HepG2 (cell line): ENCODE measurements at regions not wholly inside any gene's neighbourhood (a gene's known extent, or its start where the extent isn't known, plus 50 kb on each side); places are given as distances from the start of the nearest gene placed in this dataset.

Source experiments
- ATAC-seq: fragments of 200-7000 bp; cut with Tn5 transposase; 3 replicates; pipeline ENCODE4 v1.9.1; 2020; ENCODE audit warnings: mild to moderate bottlenecking, moderate library complexity
- BruUV-seq: library from RNA; stranded (reverse); fragments of 400-500 nt; replicated peaks from 2 replicates; lab custom pipeline; 2021; lab: Mats Ljungman, UMichigan
- CTCF ChIA-PET: fragments of 300-600 bp; formaldehyde crosslinking; extraction: SDS; loops from one replicate; lab custom pipeline; 2021; ENCODE audit warnings: low total read pairs, inconsistent platforms, low intra/inter-chr PET ratio; lab: Yijun Ruan, JAX
- POLR2A ChIA-PET: fragments of 350-600 bp; sonication (Branson Sonifier 250); formaldehyde crosslinking; loops from one replicate; lab custom pipeline; 2020; ENCODE audit warnings: antibody characterized with exemption, inconsistent platforms; lab: Yijun Ruan, JAX
- DNase-seq: peaks from one replicate; pipeline ENCODE4 v3.0.0-alpha.2; 2015; ENCODE audit warnings: low spot score
- FAIRE-seq: peaks from 3 replicates; lab custom pipeline; 2011; peaks lifted over from hg19 to GRCh38; lab: Jason Lieb, UNC
- H2AFZ ChIP-seq: one replicate; pipeline ENCODE4 v1.6.1; 2011; ENCODE audit warnings: low read length, inconsistent platforms
- H3K27ac ChIP-seq: fragments of 300-600 bp; 3 replicates; pipeline ENCODE4 v1.8.0; 2011; ENCODE audit warnings: mixed run types, mild to moderate bottlenecking, mixed read lengths, low read length, inconsistent platforms; ENCODE audit not compliant: insufficient read depth; ENCODE audit errors: extremely low read length
- H3K27me3 ChIP-seq, 2 experiments: fragments of 200-600 bp in 1 of 2; 2 replicates in 1 of 2; 3 replicates in 1 of 2; pipeline versions ENCODE4 v1.6.0 to v1.8.0; 2011; ENCODE audit warnings: low read length in 2 of 2, mild to moderate bottlenecking in 2 of 2, moderate library complexity in 2 of 2, inconsistent platforms in 1 of 2; ENCODE audit not compliant: insufficient read depth in 2 of 2, control insufficient read depth in 1 of 2
- H3K36me3 ChIP-seq, 2 experiments: fragments of 200-600 bp in 1 of 2; replicated peaks in 1 of 2; 2 replicates in 1 of 2; 3 replicates in 1 of 2; pipeline versions ENCODE4 v1.5.1 to v1.8.0; 2011; ENCODE audit warnings: low read length in 2 of 2, inconsistent platforms in 1 of 2; ENCODE audit not compliant: insufficient read depth in 2 of 2, control insufficient read depth in 1 of 2
- H3K4me1 ChIP-seq: 2 replicates; pipeline ENCODE4 v1.5.1; 2012; ENCODE audit warnings: low read length, inconsistent platforms; ENCODE audit not compliant: insufficient read depth
- H3K4me2 ChIP-seq: 2 replicates; pipeline ENCODE4 v1.6.0; 2011; ENCODE audit warnings: low read depth, low read length, inconsistent platforms
- H3K4me3 ChIP-seq, 3 experiments: fragments of 200-600 bp in 1 of 3; sonication (generic), shearing (Covaris generic) in 1 of 3; replicated peaks in 1 of 3; 2 replicates each; pipeline ENCODE4 v1.5.1; 2011 to 2016; ENCODE audit warnings: low read length in 3 of 3, inconsistent platforms in 2 of 3, low read depth in 2 of 3, mild to moderate bottlenecking in 2 of 3, control low read depth in 1 of 3, mixed read lengths in 1 of 3; ENCODE audit not compliant: insufficient read depth in 1 of 3
- H3K79me2 ChIP-seq: one replicate; pipeline ENCODE4 v1.6.1; 2011; ENCODE audit warnings: low read length, inconsistent platforms; ENCODE audit not compliant: insufficient read depth
- H3K9ac ChIP-seq: 2 replicates; pipeline ENCODE4 v1.6.0; 2011; ENCODE audit warnings: mild to moderate bottlenecking, low read depth, low read length, inconsistent platforms; ENCODE audit not compliant: insufficient read depth
- H3K9me3 ChIP-seq: 2 replicates; pipeline ENCODE4 v1.5.1; 2012; ENCODE audit warnings: mild to moderate bottlenecking, low read length
- H4K20me1 ChIP-seq: 2 replicates; pipeline ENCODE4 v1.6.0; 2011; ENCODE audit warnings: inconsistent platforms, mild to moderate bottlenecking, low read length, moderate library complexity; ENCODE audit not compliant: insufficient read depth
- CBFB ChIP-seq: sonication (generic); formaldehyde crosslinking; IDR thresholded peaks from 2 replicates; pipeline ENCODE4 v1.4.0; 2020; ENCODE audit warnings: missing genetic modification reagents
- GABPA ChIP-seq, 2 experiments: IDR thresholded peaks; 2 replicates each; pipeline ENCODE4 v1.6.1; 2011 to 2016; ENCODE audit warnings: low read depth in 2 of 2, low read length in 1 of 2, missing biosample characterization in 1 of 2, missing genetic modification characterization in 1 of 2
- HNRNPLL ChIP-seq: fragments of 200-400 bp; formaldehyde crosslinking; IDR thresholded peaks from 2 replicates; pipeline ENCODE4 v1.6.1; 2017; ENCODE audit warnings: mild to moderate bottlenecking, low read depth, low read length; ENCODE audit not compliant: poor library complexity, severe bottlenecking
- MXD1 ChIP-seq: sonication (generic); formaldehyde crosslinking; IDR thresholded peaks from 2 replicates; pipeline ENCODE4 v1.4.0; 2020; ENCODE audit warnings: mild to moderate bottlenecking, missing genetic modification reagents
- NFE2L1 ChIP-seq: sonication (generic); formaldehyde crosslinking; IDR thresholded peaks from 2 replicates; pipeline ENCODE4 v1.4.0; 2020; ENCODE audit warnings: missing genetic modification reagents, mild to moderate bottlenecking, borderline replicate concordance
- NR3C1 ChIP-seq: sonication (generic); formaldehyde crosslinking; IDR thresholded peaks from 2 replicates; pipeline ENCODE4 v1.4.0; 2020; ENCODE audit warnings: missing genetic modification reagents
- RXRB ChIP-seq: IDR thresholded peaks from 2 replicates; pipeline ENCODE4 v1.6.1; 2016; ENCODE audit warnings: borderline replicate concordance, missing genetic modification reagents, missing compliant biosample characterization
- SALL2 ChIP-seq: sonication (generic); formaldehyde crosslinking; IDR thresholded peaks from 2 replicates; pipeline ENCODE4 v1.8.1; 2023; ENCODE audit warnings: mild to moderate bottlenecking, missing genetic modification reagents, inconsistent platforms
- SMYD3 ChIP-seq: sonication (generic); formaldehyde crosslinking; IDR thresholded peaks from 2 replicates; pipeline ENCODE4 v1.8.1; 2023; ENCODE audit warnings: mild to moderate bottlenecking, missing genetic modification reagents
- TCF12 ChIP-seq, 2 experiments: fragments of 450-650 bp in 1 of 2; sonication (generic) in 1 of 2; formaldehyde crosslinking in 1 of 2; IDR thresholded peaks; 2 replicates each; pipeline versions ENCODE4 v1.6.1 to v1.8.0; 2017 to 2022; ENCODE audit warnings: antibody characterized with exemption in 1 of 2, mild to moderate bottlenecking in 1 of 2, missing genetic modification reagents in 1 of 2, moderate library complexity in 1 of 2
- ZSCAN9 ChIP-seq: IDR thresholded peaks from 2 replicates; pipeline ENCODE4 v1.6.1; 2016; ENCODE audit warnings: borderline replicate concordance
- WGBS: methylation state at CpG from one replicate; pipeline ENCODE4 v1.1.6; 2017; ENCODE audit warnings: low lambda C conversion rate; 5-methylcytosine and 5-hydroxymethylcytosine counted together
- in situ Hi-C: cut with HindIII; loops from 2 replicates; pipeline ENCODE4 v1.10.0; 2017; ENCODE audit warnings: low pct_unique_long_range_greater_than_20kb; ENCODE audit not compliant: extremely low pct_ligation_motif_present
- intact Hi-C: fragments of 100-400 bp; cut with micrococcal nuclease; formaldehyde crosslinking; loops from one replicate; pipeline ENCODE4 v1.10.0; 2022; ENCODE audit not compliant: unreplicated experiment
- TF ChIP-seq, protein P1 (sequence below): sonication (generic); formaldehyde crosslinking; IDR thresholded peaks from 2 replicates; pipeline ENCODE4 v1.4.0; 2020; ENCODE audit warnings: mild to moderate bottlenecking, missing genetic modification reagents
- TF ChIP-seq, protein P2 (sequence below): sonication (generic); formaldehyde crosslinking; IDR thresholded peaks from 2 replicates; pipeline ENCODE4 v1.8.0; 2022; ENCODE audit warnings: mild to moderate bottlenecking, missing genetic modification reagents; ENCODE audit not compliant: insufficient replicate concordance

- no CpG with 5 or more reads among the region's 4 CpGs for WGBS
- 0 out of 2 replicates have a peak, but pooled peaks cover 6% of the 10 kb centered on the region for H3K4me1 ChIP-seq
- no peaks in the 10 kb centered on the region for H4K20me1 ChIP-seq
- peaks cover 8% of the 10 kb centered on the region; the same call in 1 of the 2 replicates for H3K9me3 ChIP-seq
- no peak overlapping the region for H3K9ac ChIP-seq
- H3K4me3 ChIP-seq, result no peak overlapping the region
- no peak overlapping the region for H3K27ac ChIP-seq
- ChIA-PET POLR2A (no interaction called here), CTCF (no interaction called here)
- DNase-seq, result no peak
- no peak for TF ChIP-seq TCF12 (IDR thresholded peaks at IDR 0.05)
- TF ChIP-seq TCF12 (CRISPR knock-in tag; IDR thresholded peaks at IDR 0.05), result no peak
- no peak for TF ChIP-seq SALL2 (CRISPR knock-in tag)
- no peak for TF ChIP-seq CBFB (CRISPR knock-in tag)
- TF ChIP-seq SMYD3 (CRISPR knock-in tag), result no peak
- TF ChIP-seq HNRNPLL, result no peak
- no peak for TF ChIP-seq GABPA (IDR thresholded peaks at IDR 0.05; ENCODE audit: low read depth, low read length)
- TF ChIP-seq GABPA (CRISPR knock-in tag; IDR thresholded peaks at IDR 0.05; ENCODE audit: low read depth), result no peak
- TF ChIP-seq MXD1 (CRISPR knock-in tag), result no peak
- no peak for TF ChIP-seq ZSCAN9 (CRISPR knock-in tag)
- TF ChIP-seq, protein P1, sequence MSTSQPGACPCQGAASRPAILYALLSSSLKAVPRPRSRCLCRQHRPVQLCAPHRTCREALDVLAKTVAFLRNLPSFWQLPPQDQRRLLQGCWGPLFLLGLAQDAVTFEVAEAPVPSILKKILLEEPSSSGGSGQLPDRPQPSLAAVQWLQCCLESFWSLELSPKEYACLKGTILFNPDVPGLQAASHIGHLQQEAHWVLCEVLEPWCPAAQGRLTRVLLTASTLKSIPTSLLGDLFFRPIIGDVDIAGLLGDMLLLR (CRISPR knock-in tag), result no peak
- TF ChIP-seq NFE2L1 (CRISPR knock-in tag), result no peak
- no peak for TF ChIP-seq RXRB (CRISPR knock-in tag)
- TF ChIP-seq, protein P2, sequence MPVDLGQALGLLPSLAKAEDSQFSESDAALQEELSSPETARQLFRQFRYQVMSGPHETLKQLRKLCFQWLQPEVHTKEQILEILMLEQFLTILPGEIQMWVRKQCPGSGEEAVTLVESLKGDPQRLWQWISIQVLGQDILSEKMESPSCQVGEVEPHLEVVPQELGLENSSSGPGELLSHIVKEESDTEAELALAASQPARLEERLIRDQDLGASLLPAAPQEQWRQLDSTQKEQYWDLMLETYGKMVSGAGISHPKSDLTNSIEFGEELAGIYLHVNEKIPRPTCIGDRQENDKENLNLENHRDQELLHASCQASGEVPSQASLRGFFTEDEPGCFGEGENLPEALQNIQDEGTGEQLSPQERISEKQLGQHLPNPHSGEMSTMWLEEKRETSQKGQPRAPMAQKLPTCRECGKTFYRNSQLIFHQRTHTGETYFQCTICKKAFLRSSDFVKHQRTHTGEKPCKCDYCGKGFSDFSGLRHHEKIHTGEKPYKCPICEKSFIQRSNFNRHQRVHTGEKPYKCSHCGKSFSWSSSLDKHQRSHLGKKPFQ (CRISPR knock-in tag), result no peak
- TF ChIP-seq NR3C1 (CRISPR knock-in tag), result no peak
- no TSS peak for BruUV-seq
- no peaks in the 10 kb centered on the region for H3K36me3 ChIP-seq
- no peak for ATAC-seq
- H3K27me3 ChIP-seq, result no peaks in the 10 kb centered on the region
- intact Hi-C loops (no loop called here), in situ Hi-C loops (no loop called here)
- H3K4me2 ChIP-seq, result no peak overlapping the region
- H2AFZ ChIP-seq, result no peak overlapping the region
- H3K79me2 ChIP-seq, result no peaks in the 10 kb centered on the region
- no peak for FAIRE-seq
Observed at GRCh38 chrX:93468075-93468474, 205.3 kb downstream of the NAP1L3 start.
